ENCODE measurements at regions not wholly inside any gene's neighbourhood (a gene's known extent, or its start where the extent isn't known, plus 50 kb on each side); places are given as distances from the start of the nearest gene placed in this dataset.

DNA sequence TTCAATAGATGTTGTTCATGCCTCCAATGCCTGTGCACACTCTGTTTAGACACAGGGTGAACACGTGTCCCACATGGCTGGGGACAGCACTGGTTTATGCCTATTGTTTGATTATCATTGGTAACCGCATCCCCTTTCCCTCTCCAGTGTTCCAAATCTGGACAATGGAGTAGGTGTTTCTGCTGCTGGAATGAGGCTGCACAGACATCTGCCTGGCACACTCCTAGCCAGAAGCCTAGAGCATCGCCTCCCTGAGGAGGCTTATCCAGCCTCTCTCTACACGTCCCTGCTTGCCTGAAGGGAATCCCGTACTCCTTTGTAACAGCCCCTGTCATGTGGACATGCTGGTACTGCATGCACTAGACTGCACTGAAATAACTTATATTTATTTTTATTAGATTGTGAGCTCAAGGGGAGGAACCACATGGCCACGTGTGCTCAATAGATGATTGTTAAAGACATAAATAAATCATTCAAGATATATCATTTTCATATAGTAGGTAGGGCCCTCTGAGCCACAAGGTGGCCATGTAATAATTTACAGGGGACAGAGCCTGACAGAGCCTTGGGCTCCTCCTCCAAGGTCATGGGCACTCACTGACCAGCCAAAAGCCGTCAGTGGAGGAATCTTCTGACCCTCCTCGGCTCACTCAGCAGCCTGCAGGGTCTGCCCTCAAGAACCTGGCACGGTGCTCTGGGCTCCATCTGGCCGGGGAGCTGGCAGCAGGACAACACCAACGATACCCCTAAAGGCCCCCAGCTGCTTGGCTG is 310.9 kb upstream of the ZNF32 start:
- DNase-seq (ENCODE audit: extremely low spot score) = no peak
- H3K27ac ChIP-seq (ENCODE audit: low read depth) = no peak overlapping the region
- no peaks in the 10 kb centered on the region for H3K4me1 ChIP-seq (ENCODE audit: insufficient read depth)
- WGBS = 80% methylated on average over 11 of the region's 11 CpGs
- no peak overlapping the region for H3K4me3 ChIP-seq (ENCODE audit: low read depth, low read length)
- H3K36me3 ChIP-seq (ENCODE audit: insufficient read depth) = no peaks in the 10 kb centered on the region

DNA sequence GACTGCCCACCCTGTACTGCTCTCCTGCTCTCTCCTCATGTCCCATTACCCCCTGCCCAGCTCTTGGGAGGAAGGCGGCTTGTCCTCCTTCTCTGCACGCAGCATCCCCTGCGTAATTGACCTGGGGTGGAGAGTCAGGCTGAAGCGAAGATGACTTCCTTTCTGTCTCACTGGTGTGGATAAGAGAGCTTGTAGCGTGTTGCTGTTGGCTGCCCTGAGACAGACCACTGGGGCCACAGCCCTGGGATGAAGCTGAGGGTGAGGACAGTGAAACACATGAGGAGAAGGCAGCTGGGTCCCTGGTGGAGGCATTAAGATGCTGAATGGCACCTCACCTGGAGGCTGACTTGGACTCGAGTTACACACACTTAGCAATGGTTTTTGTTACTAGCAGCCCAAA is 310.3 kb upstream of the ZNF32 start:
- no peak for DNase-seq (ENCODE audit: extremely low spot score)
- 98% methylated on average over 6 of the region's 6 CpGs for WGBS
- Histone ChIP-seq H3K36me3 (ENCODE audit: insufficient read depth) (no peaks in the 10 kb centered on the region), H3K27ac (ENCODE audit: low read depth) (no peak overlapping the region), H3K4me3 (ENCODE audit: low read depth, low read length) (no peak overlapping the region), H3K4me1 (ENCODE audit: insufficient read depth) (no peaks in the 10 kb centered on the region)

DNA sequence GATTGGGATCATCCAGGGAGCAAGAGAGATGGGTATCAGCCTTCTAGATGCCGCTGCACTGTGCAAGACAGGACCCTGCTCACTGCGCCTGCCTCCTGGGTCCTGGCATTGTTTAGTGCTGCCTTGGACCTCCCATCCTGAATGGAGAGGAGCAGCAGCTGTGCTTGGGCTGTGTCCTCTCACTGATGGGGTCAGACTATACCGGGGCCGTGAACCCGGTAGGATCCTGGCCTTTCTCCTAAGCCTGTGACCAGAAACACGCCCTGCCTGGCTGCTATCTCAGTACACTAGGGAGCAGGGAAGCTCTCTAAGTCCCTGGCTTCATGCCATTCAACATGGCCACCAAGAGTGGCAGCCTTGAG is 309.4 kb upstream of the ZNF32 start:
- Histone ChIP-seq H3K4me1 (ENCODE audit: insufficient read depth) (no peaks in the 10 kb centered on the region), H3K27ac (ENCODE audit: low read depth) (no peak overlapping the region), H3K36me3 (ENCODE audit: insufficient read depth) (no peaks in the 10 kb centered on the region), H3K4me3 (ENCODE audit: low read depth, low read length) (no peak overlapping the region)
- 91% methylated on average over 6 of the region's 6 CpGs for WGBS
- DNase-seq (ENCODE audit: extremely low spot score) = no peak

DNA sequence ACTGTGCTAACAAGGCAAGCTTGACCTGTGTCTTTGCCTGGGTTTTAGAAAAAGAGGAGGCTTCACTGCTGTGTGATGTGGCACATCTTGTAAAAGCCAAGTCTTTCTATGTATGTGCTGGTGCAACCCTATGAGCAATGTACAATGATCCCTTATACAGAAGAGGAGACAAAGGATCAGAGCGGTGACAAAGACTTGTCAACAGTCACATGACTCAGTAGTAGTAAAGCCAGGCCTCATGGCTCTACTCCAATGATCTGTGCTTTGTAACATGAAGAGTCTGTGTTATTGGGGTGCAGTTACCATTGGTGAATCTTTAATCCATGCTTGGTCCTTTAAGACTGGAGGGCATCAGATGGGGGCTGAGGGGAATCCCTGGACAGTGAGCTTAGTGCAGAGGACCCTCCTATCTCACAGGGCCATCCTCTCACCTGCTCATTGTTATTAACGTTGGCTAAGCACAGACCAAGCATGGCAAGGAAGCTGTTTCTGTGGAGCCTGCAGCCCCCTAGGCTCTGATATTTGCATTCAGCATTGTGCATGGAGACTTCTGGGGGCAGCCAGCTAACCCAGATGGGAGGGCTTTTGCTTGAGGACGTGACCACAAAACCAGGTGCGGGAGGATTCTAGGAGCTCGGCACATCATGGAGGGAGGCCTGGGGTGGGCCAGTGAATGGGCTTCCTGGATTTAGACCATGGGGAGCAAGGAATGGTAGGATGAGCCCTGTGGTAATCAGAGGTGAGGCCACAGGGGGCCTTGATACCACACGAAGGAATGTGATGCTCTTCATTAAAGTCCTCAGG is 308.8 kb upstream of the ZNF32 start:
- Histone ChIP-seq H3K4me3 (ENCODE audit: low read depth, low read length) (no peak overlapping the region), H3K36me3 (ENCODE audit: insufficient read depth) (no peaks in the 10 kb centered on the region), H3K4me1 (ENCODE audit: insufficient read depth) (no peaks in the 10 kb centered on the region), H3K27ac (ENCODE audit: low read depth) (no peak overlapping the region)
- DNase-seq (ENCODE audit: extremely low spot score) = no peak
- WGBS = 94% methylated on average over 6 of the region's 6 CpGs

DNA sequence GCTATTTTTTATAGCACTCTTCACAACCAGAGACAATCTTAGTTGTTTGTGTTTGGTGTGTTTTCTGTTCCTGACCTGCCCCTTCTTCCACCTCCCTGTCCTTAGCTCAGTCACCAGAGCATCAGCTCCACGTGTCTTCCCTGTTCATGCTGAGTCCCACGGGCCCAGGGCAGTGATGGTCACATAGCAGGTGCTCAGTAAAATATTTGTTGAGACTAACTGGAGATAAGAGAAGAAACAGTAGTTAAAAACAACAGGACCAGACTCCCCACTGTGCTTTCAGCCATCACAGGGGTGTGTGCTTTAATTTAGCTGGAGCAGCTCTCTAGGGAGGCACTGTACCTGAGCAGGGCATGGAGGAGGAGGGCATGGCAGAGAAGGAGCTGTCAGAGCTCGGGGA is 307.3 kb upstream of the ZNF32 start:
- H3K4me3 ChIP-seq (ENCODE audit: low read depth, low read length) = no peak overlapping the region
- no peaks in the 10 kb centered on the region for H3K36me3 ChIP-seq (ENCODE audit: insufficient read depth)
- 88% methylated on average over 3 of the region's 3 CpGs for WGBS
- DNase-seq (ENCODE audit: extremely low spot score) = no peak
- no peaks in the 10 kb centered on the region for H3K4me1 ChIP-seq (ENCODE audit: insufficient read depth)
- H3K27ac ChIP-seq (ENCODE audit: low read depth) = no peak overlapping the region

DNA sequence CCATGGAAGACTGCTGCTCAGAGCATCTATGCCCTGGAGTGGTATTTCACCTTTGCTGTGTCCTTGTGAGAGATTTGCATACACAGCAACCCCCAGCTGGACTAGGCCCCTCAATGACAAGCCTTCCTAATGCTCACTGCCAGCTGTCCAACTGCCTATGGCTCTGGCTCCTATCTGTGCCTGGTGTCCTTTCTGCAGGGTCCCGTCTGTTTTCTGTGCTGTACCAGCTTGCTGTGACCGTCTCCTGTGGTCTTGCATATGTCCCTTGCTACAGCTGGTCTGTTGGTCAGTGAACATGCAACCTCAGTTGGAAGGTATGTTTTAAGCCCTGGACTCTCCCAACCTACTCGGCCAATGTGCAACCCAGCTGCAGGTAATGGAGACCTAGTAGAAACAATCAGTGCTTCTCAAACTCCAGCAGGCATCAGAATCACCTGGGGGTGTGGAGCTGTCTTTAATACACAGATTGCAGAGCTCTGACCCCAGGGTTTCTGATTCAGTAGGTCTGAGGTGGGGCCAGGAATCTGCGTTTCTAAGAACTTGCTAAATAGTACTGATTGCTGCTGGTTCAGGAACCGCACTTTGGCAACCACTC is 306.4 kb upstream of the ZNF32 start:
- WGBS = 97% methylated on average over 5 of the region's 5 CpGs
- Histone ChIP-seq H3K4me1 (ENCODE audit: insufficient read depth) (no peaks in the 10 kb centered on the region), H3K27ac (ENCODE audit: low read depth) (no peak overlapping the region), H3K36me3 (ENCODE audit: insufficient read depth) (no peaks in the 10 kb centered on the region), H3K4me3 (ENCODE audit: low read depth, low read length) (no peak overlapping the region)
- DNase-seq (ENCODE audit: extremely low spot score) = no peak

DNA sequence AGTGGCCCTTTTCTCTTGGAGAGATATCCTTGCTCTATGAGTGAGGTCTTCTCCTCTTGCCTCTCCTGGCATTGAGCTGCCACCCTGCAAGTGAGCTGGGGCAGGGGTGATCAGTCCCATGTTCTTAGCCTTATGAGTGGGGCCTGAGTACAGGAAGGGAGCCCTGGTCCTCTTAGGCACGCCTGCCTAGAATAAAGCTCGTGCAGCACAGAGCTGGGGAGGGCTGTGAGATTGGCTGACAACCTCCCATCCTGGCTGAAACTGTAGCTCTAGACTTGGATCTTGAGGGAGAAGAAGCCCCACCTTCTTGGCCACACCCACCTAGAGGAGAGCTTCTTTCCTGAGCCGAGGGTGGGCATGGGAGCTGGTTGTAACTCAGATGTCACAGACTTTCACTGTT is 305.0 kb upstream of the ZNF32 start:
- 79% methylated on average over 3 of the region's 3 CpGs for WGBS
- DNase-seq (ENCODE audit: extremely low spot score) = no peak
- Histone ChIP-seq H3K27ac (ENCODE audit: low read depth) (no peak overlapping the region), H3K36me3 (ENCODE audit: insufficient read depth) (no peaks in the 10 kb centered on the region), H3K4me1 (ENCODE audit: insufficient read depth) (no peaks in the 10 kb centered on the region), H3K4me3 (ENCODE audit: low read depth, low read length) (no peak overlapping the region)

DNA sequence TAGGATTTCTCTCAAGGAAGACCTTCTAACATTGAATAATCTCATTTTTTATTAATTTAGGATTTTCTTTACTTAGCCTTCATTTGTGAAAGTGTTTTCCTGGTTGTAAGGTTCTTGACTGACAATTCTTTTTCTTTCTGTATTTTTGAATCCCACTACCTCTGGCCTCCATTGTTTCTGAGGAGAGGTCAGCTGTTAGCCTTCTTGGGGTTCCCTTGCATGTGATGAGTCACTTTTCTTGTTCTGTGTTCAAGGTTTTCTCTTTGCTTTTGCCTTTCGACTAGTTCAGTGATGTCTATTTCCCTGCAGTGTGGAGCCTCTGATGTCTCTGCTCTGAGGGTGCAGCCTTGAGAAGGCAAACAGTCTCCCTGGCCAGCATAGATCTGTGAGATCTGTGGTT is 304.1 kb upstream of the ZNF32 start:
- H3K36me3 ChIP-seq (ENCODE audit: insufficient read depth) = no peaks in the 10 kb centered on the region
- H3K27ac ChIP-seq (ENCODE audit: low read depth) = no peak overlapping the region
- DNase-seq (ENCODE audit: extremely low spot score) = no peak
- 92% methylated on average over 1 of the region's 1 CpG for WGBS
- H3K4me3 ChIP-seq (ENCODE audit: low read depth, low read length) = no peak overlapping the region
- H3K4me1 ChIP-seq (ENCODE audit: insufficient read depth) = no peaks in the 10 kb centered on the region

DNA sequence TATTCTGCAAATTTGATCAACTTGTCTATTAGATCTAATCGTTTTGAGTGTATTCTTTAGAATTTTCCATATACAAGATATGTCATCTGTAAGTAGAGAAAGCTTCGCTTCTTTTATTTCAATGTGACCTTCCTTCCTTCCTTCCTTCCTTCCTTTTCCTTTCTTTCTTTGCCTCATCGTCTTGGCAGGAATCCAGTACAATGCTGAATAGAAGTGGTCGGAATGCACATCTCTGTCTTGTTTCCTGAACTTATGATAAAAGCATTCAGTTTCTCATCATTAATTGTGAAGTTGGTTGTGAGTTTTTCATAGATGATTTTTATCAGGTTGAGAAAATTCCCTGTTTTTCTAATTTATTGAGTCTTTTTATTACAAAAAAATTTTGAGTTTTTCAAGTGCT is 300.7 kb upstream of the ZNF32 start:
- DNase-seq (ENCODE audit: extremely low spot score) = no peak
- Histone ChIP-seq H3K4me1 (ENCODE audit: insufficient read depth) (no peaks in the 10 kb centered on the region), H3K27ac (ENCODE audit: low read depth) (no peak overlapping the region), H3K36me3 (ENCODE audit: insufficient read depth) (no peaks in the 10 kb centered on the region), H3K4me3 (ENCODE audit: low read depth, low read length) (no peak overlapping the region)
- WGBS = 71% methylated on average over 4 of the region's 4 CpGs

DNA sequence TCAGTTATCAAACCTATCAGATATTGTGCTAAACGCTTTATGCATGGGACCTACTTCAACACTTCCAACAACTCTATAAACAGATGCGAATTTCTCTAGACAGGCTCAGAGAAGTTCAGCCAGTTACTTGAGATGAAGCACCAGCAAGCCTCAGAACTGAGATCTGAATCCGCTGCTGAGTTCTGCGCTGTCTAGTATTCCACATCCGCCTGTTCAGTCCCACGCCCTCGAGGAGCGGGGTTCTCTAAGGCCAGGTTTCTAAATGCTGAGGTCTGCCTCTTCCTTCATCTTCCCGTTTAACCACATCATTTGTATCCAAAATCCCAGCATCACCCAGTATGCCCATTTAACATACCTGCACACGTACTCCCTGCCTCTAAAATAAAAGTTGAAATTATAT is 297.8 kb upstream of the ZNF32 start:
- Histone ChIP-seq H3K4me1 (ENCODE audit: insufficient read depth) (no peaks in the 10 kb centered on the region), H3K27ac (ENCODE audit: low read depth) (no peak overlapping the region), H3K4me3 (ENCODE audit: low read depth, low read length) (no peak overlapping the region), H3K36me3 (ENCODE audit: insufficient read depth) (no peaks in the 10 kb centered on the region)
- DNase-seq (ENCODE audit: extremely low spot score) = no peak
- WGBS = 97% methylated on average over 10 of the region's 10 CpGs

DNA sequence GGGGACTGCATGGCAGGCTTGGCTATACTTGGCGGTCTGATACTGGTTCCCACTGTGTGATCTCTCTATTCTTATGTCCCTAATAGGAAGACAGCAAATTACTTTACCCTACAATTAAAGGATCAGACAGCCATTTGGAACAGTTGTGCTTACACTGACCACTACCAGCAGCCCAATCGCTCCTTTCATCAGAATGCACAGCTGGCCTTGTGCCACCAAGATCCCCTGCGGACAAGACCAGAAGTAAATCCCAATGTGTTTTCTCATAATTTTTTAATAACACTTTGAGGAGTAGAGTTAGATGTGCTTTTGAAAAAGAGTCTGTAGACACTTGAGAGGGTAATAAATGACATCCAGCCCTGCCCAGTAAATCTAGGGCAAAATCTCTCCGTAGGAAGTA is 297.2 kb upstream of the ZNF32 start:
- H3K27ac ChIP-seq (ENCODE audit: low read depth) = no peak overlapping the region
- H3K36me3 ChIP-seq (ENCODE audit: insufficient read depth) = no peaks in the 10 kb centered on the region
- no peak overlapping the region for H3K4me3 ChIP-seq (ENCODE audit: low read depth, low read length)
- WGBS = 91% methylated on average over 4 of the region's 4 CpGs
- DNase-seq (ENCODE audit: extremely low spot score) = no peak
- no peaks in the 10 kb centered on the region for H3K4me1 ChIP-seq (ENCODE audit: insufficient read depth)

DNA sequence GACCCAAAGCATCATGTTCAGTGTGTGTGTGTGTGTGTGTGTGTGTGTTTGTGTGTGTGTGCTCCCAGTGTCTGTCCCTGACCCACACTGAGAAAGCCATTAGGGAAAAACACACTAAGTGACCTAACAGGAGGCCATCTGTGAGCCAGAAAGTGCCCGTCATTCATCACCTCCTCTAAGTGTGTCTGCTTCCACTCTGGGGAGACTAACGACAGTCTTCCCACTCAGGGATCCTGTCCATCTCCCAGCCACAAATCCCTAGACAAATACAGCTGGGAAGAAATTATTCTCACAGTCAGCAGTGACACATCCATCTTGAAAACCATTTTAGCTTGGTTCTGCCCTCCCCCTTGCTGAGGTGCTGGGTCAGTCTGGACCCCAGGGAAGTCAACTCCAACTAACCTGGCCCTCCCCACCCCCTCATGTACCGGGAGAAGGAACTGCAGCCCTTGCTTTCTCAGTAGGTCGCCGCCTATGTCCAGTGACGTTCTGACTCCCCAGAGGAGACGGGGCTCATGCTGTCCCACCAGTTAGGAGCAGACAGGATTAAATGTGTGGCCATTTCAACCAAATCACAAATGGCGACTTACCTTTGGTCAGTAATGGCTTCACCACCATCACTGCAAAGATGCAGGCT is 296.5 kb upstream of the ZNF32 start:
- WGBS = 94% methylated on average over 8 of the region's 8 CpGs
- Histone ChIP-seq H3K4me1 (ENCODE audit: insufficient read depth) (no peaks in the 10 kb centered on the region), H3K4me3 (ENCODE audit: low read depth, low read length) (no peak overlapping the region), H3K27ac (ENCODE audit: low read depth) (no peak overlapping the region), H3K36me3 (ENCODE audit: insufficient read depth) (no peaks in the 10 kb centered on the region)
- no peak for DNase-seq (ENCODE audit: extremely low spot score)

DNA sequence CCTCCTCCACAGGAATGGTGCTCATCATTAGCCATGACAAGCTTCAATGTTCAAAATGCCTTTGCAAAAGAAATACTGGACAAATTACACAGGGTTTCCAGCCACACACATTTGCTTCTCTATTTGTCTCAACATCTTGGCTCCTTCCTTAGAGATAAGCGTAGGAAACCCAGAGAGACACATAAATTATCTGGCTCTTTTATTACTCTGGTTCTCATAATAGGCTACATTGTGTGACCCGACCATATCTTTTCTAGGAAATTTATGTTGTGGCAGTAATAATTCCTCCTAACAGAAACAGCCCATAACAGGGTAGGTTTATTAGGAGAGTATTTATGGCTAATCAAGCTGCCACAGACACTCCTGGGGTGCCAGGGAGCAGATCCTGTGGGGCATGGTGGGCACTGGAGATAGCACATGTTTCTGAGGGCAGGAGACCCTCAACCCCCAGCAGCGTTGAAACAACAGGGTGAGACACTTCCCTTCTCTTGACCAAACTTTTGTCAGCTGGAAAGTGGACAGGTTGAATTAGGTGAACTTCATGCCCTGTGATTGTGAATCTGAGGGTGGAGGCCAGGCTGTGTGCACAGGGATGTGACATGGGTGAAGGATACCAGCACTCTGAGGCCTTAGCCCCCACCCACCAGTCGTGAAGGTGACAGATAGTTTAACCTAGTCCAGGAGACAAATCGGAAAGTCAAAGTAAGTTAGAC is 295.9 kb upstream of the ZNF32 start:
- peak; percentile 33 for DNase-seq (ENCODE audit: extremely low spot score)
- Histone ChIP-seq H3K4me3 (ENCODE audit: low read depth, low read length) (no peak overlapping the region), H3K4me1 (ENCODE audit: insufficient read depth) (no peaks in the 10 kb centered on the region), H3K27ac (ENCODE audit: low read depth) (no peak overlapping the region), H3K36me3 (ENCODE audit: insufficient read depth) (no peaks in the 10 kb centered on the region)
- WGBS = 48% methylated on average over 5 of the region's 5 CpGs
